GM23338 (cell line): ENCODE measurements at regions not wholly inside any gene's neighbourhood (a gene's known extent, or its start where the extent isn't known, plus 50 kb on each side); places are given as distances from the start of the nearest gene placed in this dataset.

Source experiments
- EZH2 ChIP-seq: fragments of 200-600 bp; sonication (generic); IDR thresholded peaks from one replicate; pipeline ENCODE4 v1.8.0; 2017; ENCODE audit warnings: antibody characterized with exemption, mild to moderate bottlenecking, low read depth; ENCODE audit not compliant: unreplicated experiment
- EZH2phosphoT487 ChIP-seq: fragments of 200-600 bp; sonication (generic); IDR thresholded peaks from one replicate; pipeline ENCODE4 v1.8.1; 2018; ENCODE audit warnings: antibody characterized with exemption; ENCODE audit not compliant: unreplicated experiment
- POLR2AphosphoS5 ChIP-seq: IDR thresholded peaks from 2 replicates; pipeline ENCODE4 v1.6.1; 2016; ENCODE audit warnings: antibody characterized with exemption, low read depth
- REST ChIP-seq: IDR thresholded peaks from one replicate; pipeline ENCODE4 v1.6.1; 2018; ENCODE audit warnings: antibody characterized with exemption; ENCODE audit not compliant: unreplicated experiment
- ZNF331 ChIP-seq: fragments of 250-450 bp; sonication (Bioruptor Pico); IDR thresholded peaks from 2 replicates; pipeline ENCODE4 v1.5.0; 2020; ENCODE audit warnings: low read depth, mild to moderate bottlenecking, moderate library complexity
- TF ChIP-seq, protein P1 (sequence below), 2 experiments: fragments of 200-600 bp in 1 of 2; sonication (generic) in 1 of 2; conservative IDR thresholded peaks; 2 replicates each; pipeline versions ENCODE4 v1.5.1 to v1.6.1; 2016 to 2017; ENCODE audit warnings: antibody characterized with exemption in 2 of 2, low read depth in 2 of 2, mild to moderate bottlenecking in 2 of 2, moderate library complexity in 1 of 2

DNA sequence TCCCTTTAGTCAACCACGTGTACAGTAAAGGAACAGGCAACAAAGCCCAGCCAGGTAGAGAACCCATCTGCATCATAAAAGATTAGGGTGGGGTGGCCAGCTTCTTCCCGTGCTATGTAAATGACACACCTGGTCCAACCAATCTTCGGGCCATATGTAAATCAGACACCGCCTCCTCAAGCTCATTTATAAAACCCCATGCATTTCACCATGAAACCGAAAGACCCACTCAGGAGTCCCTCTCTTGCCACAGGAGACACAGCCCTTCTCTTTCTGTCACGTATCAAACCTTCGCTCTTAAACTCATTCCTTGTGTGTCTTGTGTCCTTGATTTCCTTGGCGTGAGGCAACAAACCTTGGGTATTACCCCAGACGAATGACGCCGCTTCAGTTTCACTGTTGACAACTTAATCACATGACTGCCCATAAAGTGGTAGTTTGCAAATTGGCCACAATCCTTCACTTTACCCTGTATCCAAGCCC, 59.8 kb upstream of the TBPL2 start:
- TF ChIP-seq, protein P1, sequence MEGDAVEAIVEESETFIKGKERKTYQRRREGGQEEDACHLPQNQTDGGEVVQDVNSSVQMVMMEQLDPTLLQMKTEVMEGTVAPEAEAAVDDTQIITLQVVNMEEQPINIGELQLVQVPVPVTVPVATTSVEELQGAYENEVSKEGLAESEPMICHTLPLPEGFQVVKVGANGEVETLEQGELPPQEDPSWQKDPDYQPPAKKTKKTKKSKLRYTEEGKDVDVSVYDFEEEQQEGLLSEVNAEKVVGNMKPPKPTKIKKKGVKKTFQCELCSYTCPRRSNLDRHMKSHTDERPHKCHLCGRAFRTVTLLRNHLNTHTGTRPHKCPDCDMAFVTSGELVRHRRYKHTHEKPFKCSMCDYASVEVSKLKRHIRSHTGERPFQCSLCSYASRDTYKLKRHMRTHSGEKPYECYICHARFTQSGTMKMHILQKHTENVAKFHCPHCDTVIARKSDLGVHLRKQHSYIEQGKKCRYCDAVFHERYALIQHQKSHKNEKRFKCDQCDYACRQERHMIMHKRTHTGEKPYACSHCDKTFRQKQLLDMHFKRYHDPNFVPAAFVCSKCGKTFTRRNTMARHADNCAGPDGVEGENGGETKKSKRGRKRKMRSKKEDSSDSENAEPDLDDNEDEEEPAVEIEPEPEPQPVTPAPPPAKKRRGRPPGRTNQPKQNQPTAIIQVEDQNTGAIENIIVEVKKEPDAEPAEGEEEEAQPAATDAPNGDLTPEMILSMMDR (conservative IDR thresholded peaks at IDR 0.05; ENCODE audit: low read depth in 2 of 2): no peak
- TF ChIP-seq EZH2: no peak
- TF ChIP-seq EZH2phosphoT487: no peak
- TF ChIP-seq ZNF331 (CRISPR knock-in tag): no peak
- no peak for TF ChIP-seq POLR2AphosphoS5
- no peak for TF ChIP-seq REST
